Stimulated activated CD4-positive, alpha-beta T cell treated with anti-CD3 and anti-CD28 coated beads, Interleukin-12 subunit alpha, Interleukin-12 subunit beta, amount 100 ng/mL, for 24 hours (primary cell): ENCODE measurements at regions not wholly inside any gene's neighbourhood (a gene's known extent, or its start where the extent isn't known, plus 50 kb on each side); places are given as distances from the start of the nearest gene placed in this dataset.
"Not testable (repeated sequence)": the region's sequence is repeated elsewhere in the genome, so short reads cannot be mapped to it uniquely, and the experiment has no call there.

Experiments used
- DNase-seq, 2 experiments: peaks; one replicate each; pipeline ENCODE4 v3.0.0-alpha.2; 2020; ENCODE audit warnings: low read depth in 2 of 2

GRCh38 chr14:26655128-26655527, 57.3 kb upstream of the NOVA1 start:
- DNase-seq = no peak

- DNase-seq = no peak
Observed at GRCh38 chr14:26663506-26663905, 65.7 kb upstream of the NOVA1 start.

- not testable (repeated sequence) for DNase-seq
Observed at GRCh38 chr14:26678732-26679420, 81.0 kb upstream of the NOVA1 start.

GRCh38 chr14:26685401-26685800, 87.6 kb upstream of the NOVA1 start:
- DNase-seq = no peak

DNA sequence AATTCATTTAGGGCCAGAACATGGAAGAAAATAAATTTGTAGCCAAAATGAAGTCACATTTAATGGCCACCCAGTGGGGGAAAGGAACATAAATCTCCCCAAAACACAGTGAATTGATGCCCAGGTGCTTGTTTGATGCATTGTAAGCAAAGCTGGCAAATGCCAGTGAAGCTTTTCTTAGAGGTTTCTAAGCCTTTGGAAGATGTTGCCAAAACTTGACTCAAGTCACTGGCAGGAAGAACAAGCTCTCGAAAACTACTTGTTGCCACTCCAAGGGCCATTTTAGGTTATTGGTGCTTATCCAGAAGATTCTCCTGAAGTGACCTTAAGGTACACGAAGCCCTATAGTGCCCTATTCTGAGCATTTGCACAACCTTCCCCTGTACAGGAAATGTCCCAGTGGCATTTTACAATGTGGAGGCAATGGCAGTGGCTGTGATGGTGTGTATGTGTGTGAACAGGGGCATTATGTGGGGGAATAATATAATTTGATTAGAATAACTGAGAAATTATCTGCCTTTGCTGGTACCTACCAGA, 89.5 kb upstream of the NOVA1 start:
- DNase-seq = no peak

DNA sequence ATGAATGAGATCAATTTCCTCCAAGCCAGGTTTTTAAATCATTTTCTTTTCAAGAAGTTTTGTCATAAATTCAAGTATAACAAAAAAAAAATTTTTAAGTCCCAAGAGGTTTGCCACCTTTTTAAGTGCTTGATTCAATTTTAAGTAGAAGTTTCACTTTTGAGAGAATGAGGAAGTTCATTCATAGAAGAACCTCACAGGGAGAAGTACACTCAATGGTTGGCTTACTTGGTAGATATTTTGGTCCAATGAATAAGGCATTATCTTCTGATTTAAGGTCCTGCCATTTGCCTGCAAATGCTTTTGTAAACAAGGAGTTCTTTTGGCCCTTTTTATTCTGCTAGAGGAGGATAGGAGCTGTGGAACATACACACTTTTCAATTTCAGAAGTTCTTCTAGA, 96.7 kb upstream of the NOVA1 start:
- no peak for DNase-seq

GRCh38 chr14:26702721-26703230, 104.9 kb upstream of the NOVA1 start:
- no peak for DNase-seq

- no peak for DNase-seq
Observed at GRCh38 chr14:26703686-26704366, 106.0 kb upstream of the NOVA1 start.

DNA sequence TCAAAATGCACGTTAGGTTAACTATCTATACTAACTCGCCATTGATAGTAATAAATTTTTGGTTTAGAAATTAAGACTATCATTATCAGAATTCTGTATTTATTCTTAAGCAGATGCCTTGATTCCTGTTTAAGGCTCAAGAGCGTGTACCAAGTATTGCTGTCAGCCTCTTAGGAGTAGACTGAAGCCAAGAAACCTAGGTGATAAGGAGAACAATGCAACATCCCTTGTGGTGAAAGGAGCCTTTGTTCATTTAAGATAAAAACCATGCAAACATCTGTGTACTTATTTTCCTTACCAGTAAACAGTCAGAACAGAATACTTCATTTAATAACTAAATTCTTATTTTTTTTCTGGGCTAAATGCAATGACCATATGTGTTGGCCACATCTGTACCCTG, 109.4 kb upstream of the NOVA1 start:
- DNase-seq = no peak

GRCh38 chr14:26709019-26709418, 111.2 kb upstream of the NOVA1 start:
- no peak for DNase-seq

- no peak for DNase-seq
Observed at GRCh38 chr14:26719514-26719913, 121.7 kb upstream of the NOVA1 start.

- no peak for DNase-seq
Observed at GRCh38 chr14:26722258-26722657, 124.4 kb upstream of the NOVA1 start.

GRCh38 chr14:26729851-26730250, 132.0 kb upstream of the NOVA1 start:
- DNase-seq = no peak

DNA sequence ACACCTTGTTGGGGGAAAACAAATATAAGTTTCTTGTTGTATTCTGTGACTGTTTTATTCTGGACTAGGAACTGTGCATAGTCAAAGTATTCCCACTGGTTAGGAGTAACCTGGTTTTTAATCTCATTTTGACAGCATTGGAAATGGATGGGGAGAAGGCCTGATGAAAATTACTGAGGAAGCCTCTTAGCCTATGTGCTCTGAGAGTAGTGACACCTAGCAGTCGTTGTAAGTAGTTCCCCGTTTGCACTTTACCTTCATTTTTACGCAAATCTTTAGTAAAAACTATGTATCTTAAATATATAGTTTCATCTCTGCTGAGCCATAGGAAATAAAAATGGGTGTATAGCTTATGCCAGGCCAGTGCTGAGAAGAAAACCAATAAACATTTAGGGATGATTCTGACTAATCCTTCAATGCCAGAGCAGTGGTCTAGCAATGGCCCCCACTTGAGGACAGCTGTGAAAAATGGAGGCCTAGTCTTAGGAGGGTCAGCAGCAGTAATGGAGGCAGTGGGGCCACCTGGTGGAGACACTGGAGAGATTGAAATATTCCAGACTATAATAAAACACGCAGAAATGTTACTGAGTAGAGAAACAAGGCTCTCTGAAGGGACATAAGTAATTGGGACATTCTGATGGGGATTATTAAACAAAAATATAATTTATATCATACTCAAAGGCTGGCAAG, 133.2 kb upstream of the NOVA1 start:
- no peak for DNase-seq

- DNase-seq = no peak
Observed at GRCh38 chr14:26735811-26736210, 138.0 kb upstream of the NOVA1 start.

- DNase-seq = no peak
Observed at GRCh38 chr14:26738571-26738970, 140.7 kb upstream of the NOVA1 start.

GRCh38 chr14:26741711-26742212, 143.9 kb upstream of the NOVA1 start:
- DNase-seq = no peak

DNA sequence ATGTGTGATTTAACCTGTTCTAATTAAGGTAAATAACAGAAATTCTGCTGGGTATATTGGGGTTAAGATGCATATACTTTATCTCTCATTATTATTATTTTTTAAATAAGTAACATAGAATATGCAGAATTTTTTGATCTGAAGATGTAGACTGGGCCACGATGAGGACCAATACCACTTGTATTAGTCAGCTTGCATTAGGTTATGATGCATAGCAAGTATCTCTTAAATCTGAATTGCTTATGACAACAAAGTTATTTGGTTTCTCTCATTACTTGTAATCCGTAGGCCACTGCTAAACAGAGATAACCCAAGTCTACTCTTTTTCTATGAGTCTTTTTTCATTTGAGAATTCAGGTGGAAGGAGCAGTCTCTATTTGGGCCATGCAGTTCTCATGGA, 145.5 kb upstream of the NOVA1 start:
- DNase-seq = no peak

DNA sequence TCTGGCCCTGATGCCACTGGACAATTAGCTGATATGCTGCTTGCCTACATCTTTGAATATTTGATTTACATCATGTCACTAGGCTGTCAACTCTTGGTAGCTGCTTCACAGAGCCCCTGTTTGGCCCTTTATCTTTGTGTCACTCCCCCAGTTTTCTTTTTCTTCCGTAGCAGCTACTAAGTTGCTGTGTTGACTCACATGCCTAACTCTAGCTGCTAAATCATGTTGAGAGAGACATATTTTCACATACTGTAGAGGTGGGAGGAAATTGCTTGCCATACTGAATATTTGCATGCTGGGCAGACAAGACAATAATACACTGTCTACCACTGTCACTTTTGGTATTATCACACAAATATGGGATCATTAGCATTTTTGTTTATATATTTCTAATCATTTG, 147.1 kb upstream of the NOVA1 start:
- no peak for DNase-seq

- DNase-seq = no peak
Observed at GRCh38 chr14:26761532-26761931, 163.7 kb upstream of the NOVA1 start.

DNA sequence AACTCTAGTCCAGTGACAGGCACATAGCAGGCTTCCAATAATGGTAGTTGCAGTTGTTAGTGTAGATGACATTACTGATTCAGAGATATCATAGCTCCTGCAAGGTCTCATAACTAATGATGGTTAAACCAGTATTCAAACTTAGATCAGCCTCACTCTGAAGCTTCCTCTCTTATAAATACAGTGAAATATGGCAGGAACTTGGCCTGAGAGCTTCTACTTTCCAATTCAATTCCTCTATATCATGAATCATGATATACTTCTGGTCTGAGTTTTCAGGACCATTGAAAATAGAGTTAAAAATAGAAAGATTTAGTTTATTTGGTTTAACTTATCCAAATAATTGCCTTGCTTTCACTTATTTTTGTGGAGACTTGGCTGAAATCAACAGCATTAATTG, 167.5 kb upstream of the NOVA1 start:
- no peak for DNase-seq

DNA sequence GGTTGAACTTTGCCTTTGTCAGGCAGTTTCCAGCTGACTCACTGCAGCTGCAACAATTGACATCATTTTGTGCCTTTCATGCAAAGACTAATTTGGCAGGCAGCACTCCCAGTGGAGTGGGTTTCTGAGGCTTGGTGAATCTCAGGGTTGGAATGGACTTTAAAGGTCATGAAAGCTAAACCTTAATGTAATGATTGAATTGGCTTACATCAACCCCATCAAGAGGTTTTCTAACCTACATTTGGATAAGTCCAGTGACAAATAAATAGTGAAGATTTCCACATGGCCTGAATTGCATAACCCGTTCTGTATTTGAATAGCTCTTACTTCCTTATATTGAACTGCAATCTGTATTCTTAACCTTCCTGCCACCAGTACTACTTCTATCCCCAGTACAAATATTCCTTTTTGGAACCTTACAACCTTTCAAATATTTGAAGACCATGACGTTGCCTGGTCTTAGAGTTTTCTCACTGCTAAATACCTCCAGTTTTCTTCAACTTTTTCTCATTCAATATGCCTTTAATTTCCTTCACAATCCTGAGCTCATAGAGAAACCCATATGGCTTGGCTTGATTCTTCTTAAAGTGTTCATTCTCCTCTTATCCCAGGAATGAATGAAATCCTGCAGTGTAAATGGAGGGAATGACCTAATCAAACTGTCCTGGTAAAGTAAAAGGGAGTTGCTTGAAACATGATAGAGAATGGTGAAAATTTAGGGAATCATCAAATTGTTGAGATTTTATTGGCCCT, 168.1 kb upstream of the NOVA1 start:
- no peak for DNase-seq
